ENCODE measurements at regions not wholly inside any gene's neighbourhood (a gene's known extent, or its start where the extent isn't known, plus 50 kb on each side); places are given as distances from the start of the nearest gene placed in this dataset.

- TF ChIP-seq POLR2AphosphoS5 (IDR thresholded peaks at IDR 0.05) (no peak), CTCF (IDR thresholded peaks at IDR 0.05) (no peak)
These were observed 107.7 kb upstream of the KLF6 start for GRCh38 chr10:3892440-3893425.
